Upper lobe of left lung (tissue), 6 donors: ENCODE measurements at regions not wholly inside any gene's neighbourhood (a gene's known extent, or its start where the extent isn't known, plus 50 kb on each side); places are given as distances from the start of the nearest gene placed in this dataset.
A peak's percentile ranks its signal among the peaks of the same experiment; 100 is the strongest.

Source experiments
- ATAC-seq, 2 donors: fragments of 200-7000 bp; cut with Tn5 transposase; one replicate each; pipeline ENCODE4 v1.9.1; 2022; ENCODE audit warnings: mild to moderate bottlenecking in 2 of 2, moderate library complexity in 2 of 2; ENCODE audit not compliant: low FRiP score in 2 of 2
- DNase-seq, 2 donors: peaks; one replicate each; pipeline ENCODE4 v3.0.0-alpha.2; 2019 to 2020
- H3K27ac ChIP-seq, 4 donors: fragments of 200-600 bp; sonication (generic); one replicate each; pipeline ENCODE4 v1.5.1; 2016 to 2019
- H3K27me3 ChIP-seq, 4 donors: fragments of 200-600 bp; sonication (generic); one replicate each; pipeline ENCODE4 v1.5.1; 2017 to 2019
- H3K36me3 ChIP-seq, 4 donors: fragments of 200-600 bp; sonication (generic); one replicate each; pipeline ENCODE4 v1.5.1; 2016 to 2019
- H3K4me1 ChIP-seq, 4 donors: fragments of 200-600 bp; sonication (generic); one replicate each; pipeline ENCODE4 v1.5.1; 2018 to 2019
- H3K4me3 ChIP-seq, 4 donors: fragments of 200-600 bp; sonication (generic); one replicate each; pipeline ENCODE4 v1.5.1; 2017 to 2019; ENCODE audit warnings: mild to moderate bottlenecking in 2 of 4, moderate library complexity in 1 of 4
- H3K9me3 ChIP-seq, 4 donors: fragments of 200-600 bp; sonication (generic); one replicate each; pipeline ENCODE4 v1.5.1; 2018 to 2019
- EP300 ChIP-seq, 4 donors: sonication (generic); formaldehyde crosslinking; IDR thresholded peaks; one replicate each; pipeline ENCODE4 v1.5.1; 2017; ENCODE audit warnings: antibody characterized with exemption in 4 of 4, control low read depth in 2 of 4
- POLR2A ChIP-seq, 4 donors: fragments of 450-650 bp; IDR thresholded peaks; one replicate each; pipeline ENCODE4 v1.5.1; 2016 to 2017; ENCODE audit warnings: antibody characterized with exemption in 4 of 4, mild to moderate bottlenecking in 2 of 4
- POLR2AphosphoS5 ChIP-seq, 2 donors: sonication (generic); formaldehyde crosslinking; IDR thresholded peaks; one replicate each; pipeline ENCODE4 v1.5.1; 2017; ENCODE audit warnings: antibody characterized with exemption in 2 of 2
- WGBS, 2 donors: methylation state at CpG; one replicate each; pipeline ENCODE4 v1.1.5; 2017 to 2018; 5-methylcytosine and 5-hydroxymethylcytosine counted together
- TF ChIP-seq, protein P1 (sequence below), 6 experiments: fragments of 450-650 bp in 4 of 6; fragments of 200-600 bp in 2 of 6; sonication (generic) in 2 of 6; IDR thresholded peaks; one replicate each; pipeline ENCODE4 v1.5.1; 2016 to 2019; ENCODE audit warnings: antibody characterized with exemption in 6 of 6
- donor health status: DM: no; HTN: no; CAD: no; lungs with moderate emphysema.
- donor health status: DM: no; HTN: yes; CAD: no; lungs with severe emphysema.

DNA sequence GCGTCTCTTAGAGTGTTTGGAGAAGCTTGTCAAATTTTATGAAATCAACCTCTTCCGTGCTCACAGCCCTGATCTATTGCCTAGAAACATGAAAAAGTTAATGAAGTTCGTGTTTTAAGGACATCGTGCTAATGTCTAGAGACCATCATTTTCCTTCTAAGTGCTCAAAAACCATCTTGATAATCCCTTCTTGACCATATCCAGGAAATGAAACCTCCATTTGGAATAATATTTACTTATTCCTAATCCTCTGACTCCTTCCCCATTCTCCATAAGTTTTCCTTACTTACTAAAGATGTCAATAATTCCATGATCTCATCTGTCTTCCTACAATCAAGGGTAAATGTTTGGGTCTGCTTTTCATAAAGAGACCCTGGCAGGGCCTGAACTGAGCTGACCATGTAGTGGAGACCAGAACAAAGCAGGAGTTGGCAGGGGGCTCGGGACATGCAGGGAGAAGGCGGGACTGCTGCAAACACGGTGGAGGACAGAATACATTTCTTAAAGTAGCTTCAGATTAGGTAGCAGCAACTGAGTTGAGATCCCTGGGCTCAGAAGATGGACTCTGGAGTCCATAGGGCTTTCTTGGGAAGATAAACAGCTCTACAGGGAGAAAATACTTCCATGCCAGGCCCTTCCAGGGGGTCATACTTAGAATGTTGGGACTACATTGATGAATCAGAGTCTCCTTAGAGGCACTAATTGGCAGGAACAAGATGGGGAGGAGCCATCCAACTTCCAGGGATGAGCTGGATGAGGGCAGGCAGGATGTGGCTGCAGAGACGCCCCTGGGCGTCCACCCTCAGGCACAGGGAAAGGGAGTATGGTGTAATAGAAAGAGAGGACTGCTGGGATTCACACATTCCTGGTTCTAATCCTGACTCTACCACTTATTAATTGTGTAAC lies 100.7 kb downstream of the RIN2 start:
- no peaks in the 10 kb centered on the region for H3K27me3 ChIP-seq
- DNase-seq (no peak), ATAC-seq (peak in 1 of 2 donors; percentile 84)
- no peaks in the 10 kb centered on the region for H3K9me3 ChIP-seq
- no peaks in the 10 kb centered on the region for H3K4me1 ChIP-seq
- H3K36me3 ChIP-seq: no peaks in the 10 kb centered on the region
- 90 to 91% methylated on average over 9 of the region's 9 CpGs for WGBS, 2 donors
- no peak overlapping the region for H3K27ac ChIP-seq
- no peak overlapping the region for H3K4me3 ChIP-seq
- TF ChIP-seq, protein P1, sequence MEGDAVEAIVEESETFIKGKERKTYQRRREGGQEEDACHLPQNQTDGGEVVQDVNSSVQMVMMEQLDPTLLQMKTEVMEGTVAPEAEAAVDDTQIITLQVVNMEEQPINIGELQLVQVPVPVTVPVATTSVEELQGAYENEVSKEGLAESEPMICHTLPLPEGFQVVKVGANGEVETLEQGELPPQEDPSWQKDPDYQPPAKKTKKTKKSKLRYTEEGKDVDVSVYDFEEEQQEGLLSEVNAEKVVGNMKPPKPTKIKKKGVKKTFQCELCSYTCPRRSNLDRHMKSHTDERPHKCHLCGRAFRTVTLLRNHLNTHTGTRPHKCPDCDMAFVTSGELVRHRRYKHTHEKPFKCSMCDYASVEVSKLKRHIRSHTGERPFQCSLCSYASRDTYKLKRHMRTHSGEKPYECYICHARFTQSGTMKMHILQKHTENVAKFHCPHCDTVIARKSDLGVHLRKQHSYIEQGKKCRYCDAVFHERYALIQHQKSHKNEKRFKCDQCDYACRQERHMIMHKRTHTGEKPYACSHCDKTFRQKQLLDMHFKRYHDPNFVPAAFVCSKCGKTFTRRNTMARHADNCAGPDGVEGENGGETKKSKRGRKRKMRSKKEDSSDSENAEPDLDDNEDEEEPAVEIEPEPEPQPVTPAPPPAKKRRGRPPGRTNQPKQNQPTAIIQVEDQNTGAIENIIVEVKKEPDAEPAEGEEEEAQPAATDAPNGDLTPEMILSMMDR (IDR thresholded peaks at IDR 0.05): no peak

DNA sequence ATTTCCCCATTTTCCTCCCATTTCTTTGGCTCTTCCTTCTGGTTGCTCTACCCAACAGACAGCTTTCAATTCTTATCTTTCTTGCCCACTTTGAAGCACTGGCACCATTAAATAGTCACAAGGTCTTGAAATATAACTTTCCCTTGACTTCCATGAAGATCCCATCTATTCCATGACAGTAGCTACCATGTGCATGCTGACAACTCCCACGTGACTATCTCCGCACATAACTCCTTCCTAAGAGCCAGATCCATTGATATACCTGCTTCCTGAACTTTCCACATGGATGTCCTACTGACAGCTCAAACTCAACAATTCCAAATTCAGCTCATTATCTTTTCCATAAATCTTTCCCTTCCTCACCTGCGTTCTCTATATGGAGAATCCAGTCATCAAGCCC lies 101.4 kb downstream of the RIN2 start:
- Histone ChIP-seq H3K4me3 (no peak overlapping the region), H3K4me1 (no peaks in the 10 kb centered on the region), H3K27ac (no peak overlapping the region), H3K9me3 (no peaks in the 10 kb centered on the region), H3K36me3 (no peaks in the 10 kb centered on the region), H3K27me3 (no peaks in the 10 kb centered on the region)
- WGBS, 2 donors: 95 to 97% methylated on average over 3 of the region's 3 CpGs
- no peak for DNase-seq
- ATAC-seq: no peak
- TF ChIP-seq, protein P1 (IDR thresholded peaks at IDR 0.05): no peak
- TF ChIP-seq POLR2AphosphoS5 (IDR thresholded peaks at IDR 0.05) (no peak), POLR2A (IDR thresholded peaks at IDR 0.05) (no peak), EP300 (IDR thresholded peaks at IDR 0.05) (no peak)

DNA sequence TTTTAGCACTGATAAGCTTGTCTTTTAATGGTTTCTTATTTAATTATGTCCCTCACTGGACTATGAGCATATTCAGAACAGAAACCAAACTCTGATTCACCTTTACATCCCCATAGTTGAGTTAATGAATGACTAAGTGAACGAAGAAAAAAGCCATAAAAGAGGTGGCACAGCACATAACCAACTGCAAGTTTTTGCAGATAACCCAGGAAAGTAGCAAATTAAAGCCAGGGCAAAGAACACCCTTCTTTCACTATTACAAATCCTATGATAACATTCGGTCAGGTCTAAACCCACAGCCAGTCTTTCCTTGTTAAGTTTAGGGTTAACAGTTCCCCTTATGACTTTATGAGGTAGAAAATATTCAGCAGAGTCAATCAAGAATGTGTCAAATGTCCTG lies 102.7 kb downstream of the RIN2 start:
- Histone ChIP-seq H3K27ac (no peak overlapping the region), H3K9me3 (no peaks in the 10 kb centered on the region), H3K4me1 (no peaks in the 10 kb centered on the region), H3K36me3 (no peaks in the 10 kb centered on the region), H3K27me3 (no peaks in the 10 kb centered on the region), H3K4me3 (no peak overlapping the region)
- WGBS, 2 donors: 85 to 91% methylated on average over 2 of the region's 2 CpGs
- DNase-seq (no peak), ATAC-seq (no peak)
- TF ChIP-seq POLR2A (IDR thresholded peaks at IDR 0.05) (no peak), EP300 (IDR thresholded peaks at IDR 0.05) (no peak), POLR2AphosphoS5 (IDR thresholded peaks at IDR 0.05) (no peak)
- TF ChIP-seq, protein P1 (IDR thresholded peaks at IDR 0.05): no peak

DNA sequence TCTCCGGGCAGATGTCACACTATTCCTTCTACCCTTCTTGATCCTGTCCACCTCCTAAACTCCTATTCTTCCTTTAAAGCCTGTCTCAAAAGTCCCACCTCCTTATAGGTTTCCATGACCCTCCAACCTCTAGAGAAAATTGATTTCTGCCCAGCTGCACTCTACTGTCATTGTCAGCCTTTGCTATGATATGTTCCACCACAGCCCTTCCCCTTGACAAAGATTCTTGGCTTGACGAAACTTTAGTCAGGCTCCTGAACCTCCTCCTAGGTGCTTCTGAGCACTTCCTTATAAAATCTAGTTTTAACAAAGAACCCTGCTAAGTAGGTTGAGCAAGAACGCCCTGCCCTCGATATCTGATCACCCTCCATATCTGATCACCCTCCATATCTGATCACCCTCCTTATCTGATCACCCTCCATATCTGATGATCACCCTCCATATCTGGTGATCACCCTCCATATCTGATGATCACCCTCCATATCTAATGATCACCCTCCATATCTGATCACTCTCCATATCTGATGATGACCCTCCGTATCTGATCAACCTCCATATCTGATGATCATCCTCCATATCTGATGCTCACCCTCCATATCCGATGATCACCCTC lies 103.2 kb downstream of the RIN2 start:
- Histone ChIP-seq H3K4me3 (no peak overlapping the region), H3K27me3 (no peaks in the 10 kb centered on the region), H3K27ac (no peak overlapping the region), H3K36me3 (no peaks in the 10 kb centered on the region), H3K4me1 (no peaks in the 10 kb centered on the region), H3K9me3 (no peaks in the 10 kb centered on the region)
- TF ChIP-seq EP300 (IDR thresholded peaks at IDR 0.05) (no peak), POLR2A (IDR thresholded peaks at IDR 0.05) (no peak), POLR2AphosphoS5 (IDR thresholded peaks at IDR 0.05) (no peak)
- TF ChIP-seq, protein P1 (IDR thresholded peaks at IDR 0.05): no peak
- ATAC-seq (no peak), DNase-seq (no peak)
- WGBS, 2 donors: 89 to 94% methylated on average over 6 of the region's 6 CpGs
